Fibroblast of skin of right quadriceps (primary cell): ENCODE measurements at regions not wholly inside any gene's neighbourhood (a gene's known extent, or its start where the extent isn't known, plus 50 kb on each side); places are given as distances from the start of the nearest gene placed in this dataset.
"Not testable (repeated sequence)": the region's sequence is repeated elsewhere in the genome, so short reads cannot be mapped to it uniquely, and the experiment has no call there.

Experiments
- DNase-seq: peaks from one replicate; pipeline ENCODE4 v3.0.0-alpha.2; 2013

DNA sequence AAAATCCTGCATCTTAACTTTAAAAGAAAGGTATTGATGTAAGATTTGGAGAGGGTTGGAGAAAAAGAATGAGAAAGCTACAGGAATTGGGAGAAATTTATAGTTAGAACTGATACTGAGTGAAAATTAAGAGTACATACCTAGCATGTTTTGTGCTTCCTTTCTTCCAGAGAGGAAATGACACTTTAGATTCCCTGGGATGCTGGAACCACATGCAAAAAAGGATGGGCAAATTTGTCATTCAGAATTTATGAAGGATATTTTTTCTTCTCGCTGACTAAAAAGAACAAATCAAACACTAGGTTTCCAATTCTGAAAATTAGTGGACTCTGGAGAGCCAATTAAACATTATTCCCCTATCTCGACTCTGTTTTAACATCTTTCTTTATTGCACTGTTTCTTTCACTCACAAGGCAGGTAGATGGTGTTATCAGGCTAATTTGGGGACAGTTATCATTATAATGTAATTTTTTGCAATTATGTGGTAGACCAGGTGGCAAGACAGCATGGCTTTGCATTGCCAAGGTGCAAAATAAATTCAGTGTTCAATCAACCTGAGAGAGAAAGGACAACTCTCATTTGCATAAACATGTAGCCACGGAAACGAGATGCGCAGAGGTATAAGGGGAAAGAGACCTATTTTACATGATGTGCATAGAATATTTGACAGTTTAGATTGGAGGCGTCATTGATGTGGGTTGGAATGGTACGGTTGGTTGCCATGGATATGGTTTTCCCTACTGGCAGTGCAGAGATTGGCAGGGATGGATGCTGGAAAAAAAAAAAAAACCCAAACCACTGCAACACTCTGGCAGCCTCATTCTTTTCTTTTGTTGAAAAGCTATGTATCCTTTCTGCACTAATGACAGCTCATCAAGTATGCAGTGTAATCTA, 320.4 kb upstream of the CCNH start:
- DNase-seq = no peak

DNA sequence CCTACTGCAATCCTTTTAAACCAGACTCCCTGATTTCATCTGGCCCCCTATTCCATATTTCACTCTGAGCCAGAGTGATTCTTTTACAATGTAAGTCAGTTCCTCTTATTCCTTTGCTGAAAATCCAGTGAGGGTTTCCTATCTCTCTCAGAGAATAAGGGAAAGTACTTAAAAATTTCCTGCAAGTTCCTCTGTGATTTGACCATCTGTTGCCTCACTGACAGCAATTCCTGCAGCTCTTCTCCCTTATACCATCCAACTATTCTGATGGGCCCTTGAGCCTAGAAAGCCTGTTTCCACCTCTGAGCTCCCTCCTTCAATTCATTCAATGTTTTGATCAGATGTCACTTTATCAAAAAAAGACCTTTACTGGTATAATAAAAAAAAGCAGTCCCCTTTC, 317.1 kb upstream of the CCNH start:
- no peak for DNase-seq

DNA sequence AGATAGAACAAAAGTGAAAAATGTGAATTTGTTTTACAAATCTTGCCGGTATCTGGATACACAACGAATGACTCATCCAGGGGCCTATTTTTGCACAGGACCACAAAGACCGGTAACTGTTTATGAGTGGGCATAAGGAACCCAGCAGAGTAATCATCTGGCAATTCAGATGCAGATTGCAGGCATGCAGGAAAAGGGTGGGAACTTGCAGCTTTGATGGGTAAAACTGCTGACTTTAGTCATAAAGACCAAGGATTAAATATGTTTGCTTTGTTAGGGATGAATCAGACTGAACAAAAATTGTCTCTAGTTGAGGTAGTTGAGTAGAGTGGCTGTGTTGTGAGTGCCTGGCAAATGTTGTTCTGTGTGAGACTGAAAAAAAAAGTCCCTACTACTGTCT, 309.6 kb upstream of the CCNH start:
- peak; percentile 2 for DNase-seq

DNA sequence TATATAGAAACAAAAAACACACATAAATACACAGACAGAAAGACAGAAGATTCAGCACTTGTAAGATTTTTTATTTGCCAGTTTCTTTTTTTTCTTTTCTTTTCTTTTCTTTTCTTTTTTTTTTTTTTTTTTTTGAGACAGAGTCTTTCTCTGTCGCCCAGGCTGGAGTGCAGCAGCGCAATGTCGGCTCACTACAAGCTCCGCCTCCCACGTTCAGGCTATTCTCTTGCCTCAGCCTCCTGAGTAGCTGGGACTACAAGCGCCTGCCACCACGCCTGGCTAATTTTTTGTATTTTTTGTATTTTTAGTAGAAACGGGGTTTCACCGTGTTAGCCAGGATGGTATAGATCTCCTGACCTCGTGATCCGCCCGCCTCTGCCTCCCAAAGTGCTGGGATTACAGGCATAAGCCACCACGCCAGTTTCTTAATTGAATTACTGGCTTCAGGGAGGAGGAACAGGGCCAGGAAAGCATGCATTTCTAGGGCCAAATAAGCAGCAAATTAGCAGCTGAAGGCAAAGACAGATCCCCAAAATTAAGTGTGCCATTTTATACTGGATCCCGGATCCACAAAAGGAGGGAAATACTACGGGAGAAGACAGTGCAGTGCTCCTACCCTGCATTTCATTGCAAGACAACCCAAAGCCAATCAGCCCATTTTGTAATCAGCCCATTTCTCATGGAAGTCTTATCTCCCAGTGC, 305.6 kb upstream of the CCNH start:
- DNase-seq = not testable (repeated sequence)

DNA sequence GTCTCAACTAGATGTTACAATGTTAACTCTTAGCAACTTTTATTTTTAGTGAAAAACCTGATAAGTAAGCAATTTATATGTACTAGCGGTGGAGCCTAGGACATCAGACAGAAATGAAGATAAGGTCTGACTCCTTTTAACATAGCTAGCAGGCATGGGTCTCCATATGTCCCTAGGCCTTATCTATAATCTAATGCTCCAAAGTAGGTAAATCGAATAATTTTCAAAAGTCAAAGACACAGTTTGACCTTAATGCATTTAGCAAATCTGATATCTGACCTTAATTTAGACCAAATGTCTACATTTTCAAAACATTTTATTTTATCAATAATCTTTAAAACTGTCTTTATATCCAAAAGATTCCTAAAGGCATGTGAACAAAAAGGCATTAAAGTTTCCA, 305.0 kb upstream of the CCNH start:
- DNase-seq = no peak

DNA sequence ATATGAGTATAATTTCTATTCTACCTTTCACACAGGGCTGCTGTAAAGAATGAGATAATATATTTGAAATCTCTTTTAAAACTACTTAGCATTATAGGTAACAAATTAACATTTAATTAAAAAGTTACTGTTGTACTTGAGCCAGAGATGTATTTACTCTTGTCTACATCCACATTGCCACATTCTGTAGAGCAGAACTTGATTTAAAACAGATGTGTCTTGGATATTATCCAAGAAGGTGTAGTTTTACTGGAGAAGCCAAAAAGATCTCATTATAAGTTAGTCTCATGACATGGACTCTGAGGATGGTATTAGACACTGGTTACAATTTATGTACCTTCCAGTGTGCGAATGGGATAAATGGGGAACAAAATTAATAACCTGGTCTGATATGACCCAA, 293.1 kb upstream of the CCNH start:
- DNase-seq = peak; percentile 2

DNA sequence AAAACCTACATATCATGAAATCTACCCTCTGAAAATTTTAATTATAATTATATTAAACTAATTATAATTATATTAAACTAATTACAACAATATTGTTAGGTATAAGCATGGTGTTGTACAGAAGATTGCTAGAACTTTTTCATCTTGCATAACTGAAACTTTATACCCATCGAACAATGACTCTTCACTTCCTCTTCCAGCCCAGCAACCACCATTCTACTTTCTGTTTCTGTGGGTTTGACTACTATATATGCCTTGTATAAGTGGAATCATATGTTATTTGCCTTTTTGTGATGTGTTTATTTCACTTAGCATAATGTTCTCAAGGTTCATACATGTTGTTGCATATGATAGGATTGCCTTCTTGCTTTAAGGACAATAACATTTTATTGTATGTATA, 274.2 kb upstream of the CCNH start:
- DNase-seq = no peak

DNA sequence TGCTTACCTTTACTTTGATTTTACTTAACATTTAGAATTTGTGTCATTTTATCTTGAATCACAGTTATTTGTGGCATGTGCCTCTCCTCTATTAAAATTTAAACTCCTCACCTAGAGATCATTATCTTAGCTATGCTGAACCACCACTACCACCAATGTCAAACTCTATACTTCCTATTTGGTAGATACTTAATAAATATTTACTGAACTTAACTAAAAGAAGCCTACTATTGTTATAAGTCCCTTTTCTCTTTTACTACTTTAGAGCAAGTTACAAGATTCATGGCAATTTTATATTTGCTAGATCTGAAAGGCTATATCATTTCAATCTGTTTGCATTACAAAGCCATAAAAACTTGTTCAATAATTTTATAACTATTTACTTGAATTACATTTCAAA, 273.3 kb upstream of the CCNH start:
- DNase-seq = no peak

DNA sequence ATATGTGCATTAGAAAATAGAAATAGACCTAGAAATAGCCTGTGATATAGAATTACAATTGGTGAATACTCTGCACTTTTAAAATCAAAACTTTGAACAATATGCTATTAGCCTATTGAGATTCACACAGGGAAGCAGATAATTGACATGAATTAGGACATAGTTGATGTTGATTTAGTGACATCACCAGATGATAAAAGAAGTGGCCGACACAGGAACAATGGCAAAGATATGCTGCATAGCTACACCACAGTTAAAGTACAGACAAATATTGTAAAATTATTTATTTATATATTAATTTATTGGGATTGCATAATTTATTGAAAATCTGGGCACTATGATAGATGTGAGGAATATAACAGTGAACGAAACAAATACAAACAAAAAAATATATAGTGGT, 261.5 kb upstream of the CCNH start:
- no peak for DNase-seq

DNA sequence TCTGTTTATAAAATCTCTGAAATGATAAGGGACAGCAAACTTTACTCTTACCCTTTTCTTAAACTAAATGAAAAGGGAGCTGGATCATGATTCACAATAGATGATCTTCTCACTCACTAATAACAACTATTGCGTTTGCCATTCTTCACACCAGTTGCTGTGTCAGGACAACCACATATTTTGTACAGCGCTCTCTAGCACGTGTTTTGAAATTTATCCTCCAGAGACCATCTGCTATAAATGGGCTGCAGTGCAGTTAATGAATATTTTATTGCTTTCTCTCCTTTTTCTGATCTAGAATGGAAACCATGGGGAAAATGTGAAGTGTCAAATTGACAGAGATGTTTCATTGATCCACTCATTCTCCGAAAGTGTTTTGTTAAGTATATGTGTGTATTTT, 258.4 kb upstream of the CCNH start:
- no peak for DNase-seq

DNA sequence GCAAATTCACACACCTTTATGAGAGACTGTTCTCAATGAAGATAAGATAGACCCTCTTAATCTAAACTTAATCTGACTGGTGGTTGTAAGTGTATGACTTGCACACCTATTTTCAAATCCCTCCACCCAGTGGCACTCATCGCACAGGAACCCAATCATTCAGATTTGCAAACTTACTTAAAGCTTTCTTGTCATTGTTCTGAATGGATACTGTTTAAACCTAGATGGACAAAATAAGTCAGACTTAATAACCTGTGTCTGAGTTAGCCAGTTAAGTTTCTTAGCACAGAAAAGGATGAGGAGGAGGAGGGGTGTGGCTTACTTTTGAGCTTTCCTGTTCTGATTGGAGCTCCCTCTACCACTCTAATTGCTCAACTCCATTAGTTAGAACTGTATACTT, 252.4 kb upstream of the CCNH start:
- no peak for DNase-seq

DNA sequence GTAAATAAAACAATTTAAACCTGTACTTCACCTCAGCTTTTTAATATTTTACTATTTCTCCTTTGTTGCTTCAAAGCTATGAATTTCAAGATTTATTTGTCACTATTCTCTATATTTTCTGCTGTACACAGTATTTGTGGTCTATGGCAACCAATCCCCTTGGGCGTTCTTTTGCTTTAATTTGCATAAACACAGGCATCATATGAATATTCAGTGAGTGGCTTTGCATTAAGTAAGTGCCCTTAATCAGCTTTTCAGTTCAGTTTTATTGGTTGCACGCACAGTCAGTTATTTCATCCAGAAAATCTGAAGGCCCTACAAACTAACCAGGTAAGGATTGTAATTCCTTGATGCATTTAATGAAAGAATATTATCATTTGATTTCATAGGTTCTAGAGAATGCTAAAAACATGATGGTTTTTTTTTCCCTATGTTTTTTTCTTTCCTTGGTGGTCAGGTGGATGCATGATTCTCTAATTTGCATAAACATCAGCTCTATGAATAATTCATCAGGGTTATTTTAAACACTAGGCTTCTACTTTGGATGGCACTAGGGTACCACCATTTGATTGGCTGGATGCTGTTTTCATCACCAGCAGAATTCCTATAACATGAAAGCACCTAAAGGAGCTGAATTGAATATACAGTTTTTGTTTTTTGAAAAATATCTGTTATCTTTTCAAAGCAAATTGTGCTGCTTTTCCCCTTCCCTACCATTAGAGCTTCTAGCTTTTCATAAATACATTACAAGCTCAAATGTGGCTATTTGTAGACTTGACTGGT, 249.2 kb upstream of the CCNH start:
- DNase-seq = no peak

DNA sequence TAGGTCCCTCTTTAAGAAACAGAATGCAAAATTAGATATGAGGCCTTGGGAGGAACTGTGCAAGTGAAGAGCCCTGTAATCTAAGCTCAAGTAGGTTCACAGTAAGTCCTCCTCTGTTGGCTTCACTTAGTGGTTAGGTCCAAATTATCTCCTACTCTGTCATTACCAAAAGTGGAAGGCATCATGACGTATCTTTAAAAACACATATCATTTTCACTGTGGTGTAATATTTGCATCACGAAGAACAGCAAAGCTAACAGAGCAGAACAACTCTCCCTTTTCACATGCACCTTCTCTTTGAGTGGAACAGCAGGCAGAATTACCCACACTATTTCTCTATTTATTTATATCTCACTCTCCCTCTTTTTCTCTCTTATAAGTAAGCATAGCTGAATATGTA, 240.5 kb upstream of the CCNH start:
- DNase-seq = no peak

DNA sequence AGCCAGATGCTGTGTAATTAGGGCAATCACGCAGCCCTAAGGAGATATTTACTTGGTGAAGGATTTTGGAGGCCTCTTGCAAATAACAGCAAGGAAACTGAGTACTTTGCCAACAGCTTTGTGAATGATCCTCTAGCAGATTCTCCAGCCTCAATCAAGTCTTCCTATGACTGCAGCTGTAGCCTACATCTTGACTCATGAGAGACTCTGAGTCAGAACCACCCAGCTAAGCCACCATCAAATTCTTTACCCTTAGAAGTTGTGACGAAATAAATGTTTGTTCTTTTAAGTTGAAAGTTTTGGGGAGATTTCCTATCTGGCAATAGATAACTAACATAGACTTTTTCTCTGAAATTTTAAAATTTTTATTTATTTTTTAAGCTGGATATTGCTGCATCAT, 237.6 kb upstream of the CCNH start:
- DNase-seq = no peak

DNA sequence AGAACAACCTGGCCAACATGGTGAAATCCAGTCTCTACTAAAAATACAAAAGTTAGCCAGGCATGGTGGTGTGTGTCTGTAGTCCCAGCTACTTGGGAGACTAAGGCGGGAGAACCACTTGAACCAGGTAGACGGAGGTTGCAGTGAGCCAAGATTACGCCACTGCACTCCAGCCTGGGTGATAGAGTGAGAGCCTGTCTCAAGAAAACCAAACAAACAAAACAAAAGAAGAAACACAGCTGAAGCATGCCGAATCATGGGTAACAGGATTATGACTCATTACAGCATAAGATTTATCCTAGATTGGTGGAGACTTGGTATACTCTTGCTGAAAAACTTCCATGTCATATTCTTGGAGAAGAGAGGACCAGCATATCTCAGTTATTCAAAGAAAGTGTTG, 236.7 kb upstream of the CCNH start:
- DNase-seq = no peak

DNA sequence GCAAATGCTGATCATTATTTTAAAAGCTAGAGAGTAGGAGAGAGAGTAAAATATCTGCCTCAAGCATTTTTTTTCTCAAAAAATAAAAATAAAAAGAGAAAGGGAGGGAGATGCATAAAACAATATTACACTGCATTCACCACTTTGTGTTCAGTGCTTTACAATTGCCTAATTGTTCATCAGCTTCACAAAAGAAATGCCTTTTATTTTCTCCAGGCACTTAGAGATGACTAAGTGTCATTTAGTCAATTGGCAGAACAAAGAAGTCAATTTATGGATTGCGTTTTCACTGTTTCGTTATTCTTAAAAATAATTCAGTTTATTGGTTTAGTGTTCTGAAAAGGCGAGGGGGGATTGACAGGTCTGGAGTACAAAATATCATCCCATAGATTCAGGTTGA, 232.5 kb upstream of the CCNH start:
- DNase-seq = no peak

DNA sequence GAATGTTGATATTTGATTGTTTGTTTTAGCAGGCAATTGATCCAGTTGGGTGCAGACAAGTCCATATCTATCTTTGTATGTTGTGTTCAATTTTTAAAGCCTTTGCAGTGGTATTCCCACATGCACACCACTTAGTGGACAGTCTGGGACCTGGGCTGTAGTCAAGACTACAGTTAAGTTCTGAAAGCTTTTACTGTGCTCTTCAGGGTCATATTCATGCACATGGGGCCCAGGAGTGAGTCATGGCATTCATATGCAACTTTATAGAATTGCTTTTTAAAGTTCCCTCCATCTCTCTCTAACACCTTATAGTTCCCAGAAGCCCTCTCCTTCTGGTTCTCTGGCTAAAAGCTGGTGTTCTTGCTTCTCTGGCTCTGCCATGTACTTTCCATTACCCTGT, 228.2 kb upstream of the CCNH start:
- DNase-seq = no peak

DNA sequence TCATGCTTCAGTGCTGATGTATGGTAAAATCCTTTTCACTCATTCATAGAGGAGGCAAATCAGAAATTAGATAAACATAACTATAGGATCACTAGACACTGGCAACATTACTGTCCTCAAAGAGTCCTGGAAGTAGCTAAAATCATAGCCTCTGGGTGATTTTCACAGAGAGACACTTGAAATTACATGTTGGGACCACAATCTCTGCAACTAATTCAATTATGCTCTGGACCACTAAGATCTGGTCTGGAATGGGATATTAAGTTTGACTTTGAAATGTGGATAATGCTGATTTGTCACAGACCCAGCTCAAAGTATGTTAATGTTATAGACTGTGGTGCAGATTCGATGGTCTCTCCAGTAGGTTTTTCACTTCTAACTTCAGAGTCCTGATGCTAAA, 214.6 kb upstream of the CCNH start:
- DNase-seq = no peak

DNA sequence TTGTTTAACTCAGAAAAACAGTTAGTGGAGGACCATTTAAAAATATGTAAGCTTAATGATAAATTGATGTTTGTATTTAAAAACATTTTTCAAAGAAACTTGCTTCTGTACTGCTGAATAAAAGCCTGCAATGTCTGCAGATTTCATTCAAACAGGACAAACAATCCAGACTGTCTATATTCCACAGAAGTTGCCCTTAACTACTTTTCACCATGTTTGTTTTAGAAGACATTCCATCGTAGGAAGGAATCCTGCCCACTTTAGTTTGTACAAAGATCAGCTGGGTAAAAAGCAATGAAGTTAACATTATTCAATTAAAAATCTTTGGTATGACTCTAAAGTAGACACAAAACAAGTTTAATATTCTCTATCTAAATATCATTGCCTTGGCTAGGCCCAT, 195.7 kb upstream of the CCNH start:
- DNase-seq = no peak

DNA sequence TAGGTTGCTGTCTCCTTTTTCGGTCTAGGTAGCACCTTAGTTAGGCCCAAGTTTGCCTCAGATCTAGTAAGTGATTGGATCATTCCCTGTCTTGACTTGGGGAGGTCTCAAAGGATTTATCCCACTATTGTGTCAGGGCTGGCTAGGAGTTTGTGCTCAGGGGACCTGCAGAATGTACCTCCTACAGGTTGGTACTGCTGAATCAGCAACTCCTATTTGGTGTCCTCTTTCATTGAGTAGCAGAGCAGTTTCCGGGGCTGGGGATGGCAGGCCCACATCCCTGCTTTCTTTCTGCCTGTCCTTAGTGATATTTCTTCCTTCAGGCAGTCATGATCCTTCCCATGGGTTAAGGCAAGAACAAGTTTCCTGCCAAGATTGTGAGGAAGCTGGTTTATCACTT, 192.9 kb upstream of the CCNH start:
- no peak for DNase-seq

DNA sequence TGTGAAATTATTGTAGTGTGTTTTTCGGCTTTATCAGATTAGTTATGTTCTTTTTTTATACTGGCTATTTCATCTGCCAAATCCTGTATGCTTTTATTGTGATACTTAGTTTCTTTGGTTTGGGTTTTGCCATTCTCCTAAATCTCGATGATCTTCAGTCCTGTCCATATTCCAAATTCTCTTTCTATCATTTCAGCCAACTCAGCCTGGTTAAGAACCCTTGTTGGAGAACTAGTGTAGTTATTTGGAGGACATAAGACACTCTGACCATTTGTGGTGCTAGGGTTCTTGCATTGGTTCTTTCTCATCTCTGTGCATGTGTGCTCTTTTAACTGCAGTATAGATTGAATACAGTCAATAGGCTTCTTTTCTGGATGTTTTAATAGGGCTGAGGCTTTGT, 187.0 kb upstream of the CCNH start:
- no peak for DNase-seq

DNA sequence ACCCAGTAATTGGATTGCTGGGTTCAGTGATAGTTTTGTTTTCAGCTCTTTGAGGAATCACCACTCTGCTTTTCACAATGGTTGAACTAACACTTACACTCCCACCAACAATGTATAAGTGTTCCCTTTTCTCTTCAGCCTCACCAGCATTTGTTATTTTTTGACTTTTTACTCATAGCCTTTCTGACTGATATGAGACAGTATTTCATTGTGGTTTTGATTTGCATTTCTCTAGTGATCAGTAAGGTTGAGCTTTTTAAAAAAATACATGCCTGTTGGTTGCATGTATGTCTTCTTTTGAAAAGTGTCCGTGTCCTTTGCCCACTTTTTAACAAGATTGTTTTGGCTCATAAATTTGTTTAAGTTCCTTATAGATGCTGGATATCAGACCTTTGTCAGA, 185.7 kb upstream of the CCNH start:
- DNase-seq = no peak

DNA sequence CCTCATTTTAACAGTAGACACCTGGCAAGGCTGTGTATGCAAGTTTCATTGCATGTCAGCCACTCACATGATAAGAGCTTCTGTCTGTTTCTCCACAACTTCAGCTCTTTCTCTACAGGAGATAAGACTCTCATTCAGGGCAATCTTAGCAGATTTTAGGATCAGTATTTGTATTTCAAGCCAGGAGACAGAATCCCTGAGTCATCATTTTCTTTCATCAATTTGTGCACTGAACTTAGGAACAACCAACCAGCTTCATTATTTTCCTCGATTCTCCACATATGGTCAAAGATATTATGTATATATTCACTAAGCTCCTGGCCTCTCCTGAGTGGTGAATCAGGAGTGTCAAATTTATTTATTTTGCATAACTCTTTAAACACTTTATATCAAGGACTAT, 181.8 kb upstream of the CCNH start:
- no peak for DNase-seq

DNA sequence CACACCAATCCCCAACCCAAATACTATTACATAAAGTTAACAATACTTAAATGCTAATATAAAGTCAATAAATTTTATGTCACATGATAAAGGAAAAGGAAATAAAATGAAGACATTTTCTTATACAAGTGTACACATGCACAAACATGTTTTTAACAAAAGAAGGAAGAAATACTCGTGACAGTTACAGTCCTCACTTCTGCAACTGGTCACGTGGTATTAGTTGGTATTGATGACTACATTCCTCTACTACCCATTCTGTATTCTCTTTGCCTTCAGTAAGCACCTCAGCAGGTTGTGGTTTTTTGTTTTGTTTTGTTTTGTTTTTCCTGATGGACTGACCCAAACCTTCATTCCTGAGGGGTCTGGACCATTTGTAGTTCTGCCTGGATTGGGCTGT, 176.9 kb upstream of the CCNH start:
- DNase-seq = no peak
